Esophagus muscularis mucosa (tissue), 3 donors: ENCODE measurements at regions not wholly inside any gene's neighbourhood (a gene's known extent, or its start where the extent isn't known, plus 50 kb on each side); places are given as distances from the start of the nearest gene placed in this dataset.

ENCODE experiments used
- POLR2A ChIP-seq: fragments of 450-650 bp; IDR thresholded peaks from one replicate; pipeline ENCODE4 v1.6.1; 2017; ENCODE audit warnings: antibody characterized with exemption, moderate library complexity, mild to moderate bottlenecking, low read depth
- TF ChIP-seq, protein P1 (sequence below), 3 experiments: fragments of 200-600 bp in 2 of 3; fragments of 450-650 bp in 1 of 3; sonication (generic) in 2 of 3; IDR thresholded peaks; one replicate each; pipeline ENCODE4 v1.5.1; 2017 to 2019; ENCODE audit warnings: antibody characterized with exemption in 3 of 3, mild to moderate bottlenecking in 2 of 3, moderate library complexity in 1 of 3

GRCh38 chr1:58922302-58923089 is 138.6 kb upstream of the JUN start:
- no peak for TF ChIP-seq POLR2A
- TF ChIP-seq, protein P1, sequence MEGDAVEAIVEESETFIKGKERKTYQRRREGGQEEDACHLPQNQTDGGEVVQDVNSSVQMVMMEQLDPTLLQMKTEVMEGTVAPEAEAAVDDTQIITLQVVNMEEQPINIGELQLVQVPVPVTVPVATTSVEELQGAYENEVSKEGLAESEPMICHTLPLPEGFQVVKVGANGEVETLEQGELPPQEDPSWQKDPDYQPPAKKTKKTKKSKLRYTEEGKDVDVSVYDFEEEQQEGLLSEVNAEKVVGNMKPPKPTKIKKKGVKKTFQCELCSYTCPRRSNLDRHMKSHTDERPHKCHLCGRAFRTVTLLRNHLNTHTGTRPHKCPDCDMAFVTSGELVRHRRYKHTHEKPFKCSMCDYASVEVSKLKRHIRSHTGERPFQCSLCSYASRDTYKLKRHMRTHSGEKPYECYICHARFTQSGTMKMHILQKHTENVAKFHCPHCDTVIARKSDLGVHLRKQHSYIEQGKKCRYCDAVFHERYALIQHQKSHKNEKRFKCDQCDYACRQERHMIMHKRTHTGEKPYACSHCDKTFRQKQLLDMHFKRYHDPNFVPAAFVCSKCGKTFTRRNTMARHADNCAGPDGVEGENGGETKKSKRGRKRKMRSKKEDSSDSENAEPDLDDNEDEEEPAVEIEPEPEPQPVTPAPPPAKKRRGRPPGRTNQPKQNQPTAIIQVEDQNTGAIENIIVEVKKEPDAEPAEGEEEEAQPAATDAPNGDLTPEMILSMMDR (IDR thresholded peaks at IDR 0.05): no peak
